ENCODE measurements at regions not wholly inside any gene's neighbourhood (a gene's known extent, or its start where the extent isn't known, plus 50 kb on each side); places are given as distances from the start of the nearest gene placed in this dataset.

- ChIA-PET POLR2A (ENCODE audit: unreplicated experiment) (no interaction called here), CTCF (no interaction called here)
- DNase-seq: no peak
- Histone ChIP-seq H3K9me3 (ENCODE audit: low read length) (no peaks in the 10 kb centered on the region), H3K9ac (ENCODE audit: low read length) (no peak overlapping the region), H2AFZ (ENCODE audit: low read length) (no peak overlapping the region), H3K27me3 (ENCODE audit: low read length) (no peaks in the 10 kb centered on the region), H4K20me1 (ENCODE audit: low read length) (no peaks in the 10 kb centered on the region), H3K27ac (ENCODE audit: low read length) (no peak overlapping the region), H3K4me1 (ENCODE audit: insufficient read depth, low read length) (no peaks in the 10 kb centered on the region), H3K9me2 (replicated peaks; ENCODE audit: low read length) (no peaks in the 10 kb centered on the region), H3F3A (ENCODE audit: low read length, unreplicated experiment) (no peaks in the 10 kb centered on the region), H3K4me2 (ENCODE audit: low read length) (no peak overlapping the region), H3K4me3 (ENCODE audit: low read length) (no peak overlapping the region), H3K36me3 (ENCODE audit: low read depth, low read length) (no peaks in the 10 kb centered on the region), H3K79me2 (ENCODE audit: low read length) (no peaks in the 10 kb centered on the region)
- intact Hi-C loops (cut with micrococcal nuclease): no loop called here
- no peak for ATAC-seq
- no TSS peak for BruUV-seq (replicated peaks)
- no peak for TF ChIP-seq CTCF (conservative IDR thresholded peaks at IDR 0.05; ENCODE audit: low read depth, low read length)
- no peak for TF ChIP-seq EZH2 (IDR thresholded peaks at IDR 0.05; ENCODE audit: low read length, unreplicated experiment)
- no peak for TF ChIP-seq EZH2phosphoT487 (IDR thresholded peaks at IDR 0.05; ENCODE audit: borderline replicate concordance, low read length)
These were observed 1053.5 kb upstream of the CELF4 start for GRCh38 chr18:38619129-38619528.

GRCh38 chr18:38616306-38616705 lies 1050.7 kb upstream of the CELF4 start:
- Histone ChIP-seq H3K4me2 (ENCODE audit: low read length) (no peak overlapping the region), H3K4me3 (ENCODE audit: low read length) (no peak overlapping the region), H3K79me2 (ENCODE audit: low read length) (no peaks in the 10 kb centered on the region), H3K27ac (ENCODE audit: low read length) (no peak overlapping the region), H3K27me3 (ENCODE audit: low read length) (no peaks in the 10 kb centered on the region), H3F3A (ENCODE audit: low read length, unreplicated experiment) (no peaks in the 10 kb centered on the region), H3K9ac (ENCODE audit: low read length) (no peak overlapping the region), H4K20me1 (ENCODE audit: low read length) (no peaks in the 10 kb centered on the region), H3K9me3 (ENCODE audit: low read length) (no peaks in the 10 kb centered on the region), H3K4me1 (ENCODE audit: insufficient read depth, low read length) (no peaks in the 10 kb centered on the region), H2AFZ (ENCODE audit: low read length) (no peak overlapping the region), H3K9me2 (replicated peaks; ENCODE audit: low read length) (no peaks in the 10 kb centered on the region), H3K36me3 (ENCODE audit: low read depth, low read length) (no peaks in the 10 kb centered on the region)
- no peak for ATAC-seq
- TF ChIP-seq EZH2 (IDR thresholded peaks at IDR 0.05; ENCODE audit: low read length, unreplicated experiment): no peak
- TF ChIP-seq CTCF (conservative IDR thresholded peaks at IDR 0.05; ENCODE audit: low read depth, low read length): no peak
- no peak for TF ChIP-seq EZH2phosphoT487 (IDR thresholded peaks at IDR 0.05; ENCODE audit: borderline replicate concordance, low read length)
- no TSS peak for BruUV-seq (replicated peaks)
- ChIA-PET CTCF (no interaction called here), POLR2A (ENCODE audit: unreplicated experiment) (no interaction called here)
- no peak for DNase-seq
- intact Hi-C loops (cut with micrococcal nuclease): no loop called here

GRCh38 chr18:38612904-38613303 lies 1047.3 kb upstream of the CELF4 start:
- Histone ChIP-seq H3K27me3 (ENCODE audit: low read length) (no peaks in the 10 kb centered on the region), H3K27ac (ENCODE audit: low read length) (no peak overlapping the region), H3K79me2 (ENCODE audit: low read length) (no peaks in the 10 kb centered on the region), H3F3A (ENCODE audit: low read length, unreplicated experiment) (no peaks in the 10 kb centered on the region), H3K9me3 (ENCODE audit: low read length) (no peaks in the 10 kb centered on the region), H3K36me3 (ENCODE audit: low read depth, low read length) (no peaks in the 10 kb centered on the region), H4K20me1 (ENCODE audit: low read length) (no peaks in the 10 kb centered on the region), H3K4me3 (ENCODE audit: low read length) (no peak overlapping the region), H3K4me1 (ENCODE audit: insufficient read depth, low read length) (no peaks in the 10 kb centered on the region), H3K4me2 (ENCODE audit: low read length) (no peak overlapping the region), H2AFZ (ENCODE audit: low read length) (no peak overlapping the region), H3K9me2 (replicated peaks; ENCODE audit: low read length) (no peaks in the 10 kb centered on the region), H3K9ac (ENCODE audit: low read length) (no peak overlapping the region)
- no TSS peak for BruUV-seq (replicated peaks)
- intact Hi-C loops (cut with micrococcal nuclease): no loop called here
- CTCF ChIA-PET: no interaction called here
- no peak for TF ChIP-seq EZH2 (IDR thresholded peaks at IDR 0.05; ENCODE audit: low read length, unreplicated experiment)
- no peak for TF ChIP-seq CTCF (conservative IDR thresholded peaks at IDR 0.05; ENCODE audit: low read depth, low read length)
- TF ChIP-seq EZH2phosphoT487 (IDR thresholded peaks at IDR 0.05; ENCODE audit: borderline replicate concordance, low read length): no peak
- ATAC-seq (no peak), DNase-seq (no peak)
- POLR2A ChIA-PET (ENCODE audit: unreplicated experiment): no interaction called here
